HG02973 (cell line): ENCODE measurements at regions not wholly inside any gene's neighbourhood (a gene's known extent, or its start where the extent isn't known, plus 50 kb on each side); places are given as distances from the start of the nearest gene placed in this dataset.

Source experiments
- ATAC-seq: cut with Tn5 transposase; IDR thresholded peaks from one replicate; pipeline ENCODE4 v1.9.1; 2021; ENCODE audit warnings: moderate library complexity; ENCODE audit not compliant: unreplicated experiment

GRCh38 chr3:71927505-71928066 lies 142.6 kb upstream of the PROK2 start:
- no peak for ATAC-seq

- ATAC-seq: no peak
These were observed 141.7 kb upstream of the PROK2 start for GRCh38 chr3:71926616-71927015.

- peak; percentile 32 for ATAC-seq
These were observed 141.3 kb upstream of the PROK2 start for GRCh38 chr3:71926262-71926600.

GRCh38 chr3:71925511-71926261 lies 140.7 kb upstream of the PROK2 start:
- peak; percentile 85 for ATAC-seq

- ATAC-seq: no peak
These were observed 139.8 kb upstream of the PROK2 start for GRCh38 chr3:71924721-71925120.

- ATAC-seq: no peak
These were observed 136.1 kb upstream of the PROK2 start for GRCh38 chr3:71921036-71921435.

- no peak for ATAC-seq
These were observed 134.6 kb upstream of the PROK2 start for GRCh38 chr3:71919572-71919971.

GRCh38 chr3:71917545-71917944 lies 132.6 kb upstream of the PROK2 start:
- ATAC-seq: no peak

GRCh38 chr3:71916747-71917369 lies 131.9 kb upstream of the PROK2 start:
- no peak for ATAC-seq

GRCh38 chr3:71912839-71913495 lies 128.0 kb upstream of the PROK2 start:
- ATAC-seq: no peak

- no peak for ATAC-seq
These were observed 125.2 kb upstream of the PROK2 start for GRCh38 chr3:71910108-71910507.

- ATAC-seq: no peak
These were observed 123.0 kb upstream of the PROK2 start for GRCh38 chr3:71907996-71908395.

GRCh38 chr3:71906976-71907375 lies 122.0 kb upstream of the PROK2 start:
- ATAC-seq: no peak

- peak; percentile 73 for ATAC-seq
These were observed 120.5 kb upstream of the PROK2 start for GRCh38 chr3:71905426-71905825.

- ATAC-seq: no peak
These were observed 119.0 kb upstream of the PROK2 start for GRCh38 chr3:71903936-71904335.

- ATAC-seq: no peak
These were observed 118.2 kb upstream of the PROK2 start for GRCh38 chr3:71903112-71903495.

- no peak for ATAC-seq
These were observed 117.5 kb upstream of the PROK2 start for GRCh38 chr3:71902258-71903111.

- ATAC-seq: no peak
These were observed 116.7 kb upstream of the PROK2 start for GRCh38 chr3:71901645-71902044.

- ATAC-seq: no peak
These were observed 115.1 kb upstream of the PROK2 start for GRCh38 chr3:71900057-71900456.

GRCh38 chr3:71896751-71897150 lies 111.8 kb upstream of the PROK2 start:
- no peak for ATAC-seq
